Mucosa of rectum (tissue), 2 donors: ENCODE measurements at regions not wholly inside any gene's neighbourhood (a gene's known extent, or its start where the extent isn't known, plus 50 kb on each side); places are given as distances from the start of the nearest gene placed in this dataset.

ENCODE experiments used
- H3K27ac ChIP-seq, 2 donors: one replicate each; pipeline ENCODE4 v1.7.0; 2013; ENCODE audit warnings: inconsistent platforms in 2 of 2, low read depth in 2 of 2, low read length in 2 of 2
- H3K27me3 ChIP-seq, 2 donors: one replicate each; pipeline ENCODE4 v1.7.0; 2013; ENCODE audit warnings: low read length in 2 of 2; ENCODE audit not compliant: control insufficient read depth in 2 of 2, insufficient read depth in 2 of 2
- H3K36me3 ChIP-seq, 2 donors: one replicate each; pipeline ENCODE4 v1.7.0; 2013; ENCODE audit warnings: low read length in 2 of 2; ENCODE audit not compliant: control insufficient read depth in 2 of 2, insufficient read depth in 2 of 2
- H3K4me1 ChIP-seq, 2 donors: one replicate each; pipeline ENCODE4 v1.7.0; 2013; ENCODE audit warnings: low read length in 2 of 2, mild to moderate bottlenecking in 1 of 2; ENCODE audit not compliant: control insufficient read depth in 2 of 2, insufficient read depth in 2 of 2
- H3K4me3 ChIP-seq, 2 donors: one replicate each; pipeline ENCODE4 v1.7.0; 2013; ENCODE audit warnings: low read length in 2 of 2
- H3K9ac ChIP-seq, 2 donors: one replicate each; pipeline ENCODE4 v1.7.0; 2013; ENCODE audit warnings: low read length in 2 of 2, low read depth in 1 of 2, mild to moderate bottlenecking in 1 of 2
- H3K9me3 ChIP-seq, 2 donors: one replicate each; pipeline ENCODE4 v1.7.0; 2013; ENCODE audit warnings: low read length in 2 of 2; ENCODE audit not compliant: control insufficient read depth in 2 of 2
- donor health status: healthy.
- donor health status: Normal muscosa, but diverticular disease.

DNA sequence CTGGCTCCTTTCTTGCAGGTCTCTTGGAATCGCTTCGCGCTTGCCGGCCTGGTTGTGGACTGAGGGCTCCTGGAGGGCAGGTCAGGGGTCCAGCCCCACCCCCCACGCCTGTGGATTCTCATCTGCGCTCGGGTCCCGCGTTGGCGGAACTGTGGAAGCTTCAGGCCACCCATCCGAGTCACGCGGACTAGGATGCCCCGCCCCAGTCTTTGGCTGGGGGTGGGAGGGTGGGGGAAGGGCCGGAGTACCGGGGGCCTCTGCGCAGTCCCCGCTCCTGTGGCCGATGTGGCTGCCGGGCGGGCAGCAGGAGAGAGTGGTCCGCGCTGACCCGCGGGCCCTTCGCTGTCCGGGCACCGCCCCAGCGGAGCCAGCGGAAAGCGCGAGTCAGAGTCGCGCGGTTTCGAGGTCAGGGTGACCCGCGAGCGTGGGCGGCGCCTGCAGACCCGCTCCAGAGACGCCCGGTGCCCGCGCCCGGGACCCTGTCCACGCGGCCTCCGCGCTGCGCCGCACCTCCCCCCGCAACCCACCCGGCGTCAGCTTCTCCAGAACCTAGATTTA, 114.2 kb downstream of the KLF13 start:
- peaks cover 15 to 35% of the 10 kb centered on the region in 2 donors for H3K4me1 ChIP-seq
- H3K4me3 ChIP-seq = peak overlapping the region; percentile 59 to 61
- no peaks in the 10 kb centered on the region for H3K27me3 ChIP-seq
- H3K27ac ChIP-seq = peak overlapping the region; percentile 20 to 54
- no peaks in the 10 kb centered on the region for H3K9me3 ChIP-seq
- H3K36me3 ChIP-seq = no peaks in the 10 kb centered on the region
- peak overlapping the region; percentile 56 to 74 for H3K9ac ChIP-seq

DNA sequence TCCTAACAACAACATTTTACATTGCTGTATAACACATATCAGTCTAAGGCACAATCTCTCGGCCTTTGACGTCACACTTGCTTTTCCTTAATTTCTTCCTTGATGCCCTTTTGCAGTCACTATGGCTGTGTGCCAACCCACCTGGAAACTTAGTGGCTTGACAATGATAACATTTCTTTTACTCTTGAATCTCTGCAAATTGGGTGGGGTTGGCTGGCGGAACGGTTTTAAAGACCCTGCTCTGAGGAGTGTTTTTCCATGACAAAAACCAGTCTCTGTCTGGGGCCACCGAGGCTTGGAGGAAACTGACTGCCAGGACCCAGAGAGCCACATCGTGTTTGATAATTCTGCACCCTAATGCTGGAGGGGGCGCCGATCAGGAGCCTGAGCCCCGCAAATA, 115.6 kb downstream of the KLF13 start:
- no peak overlapping the region for H3K9ac ChIP-seq
- H3K4me1 ChIP-seq = peaks cover 12 to 31% of the 10 kb centered on the region in 2 donors
- peak overlapping the region; percentile 20 to 57 for H3K27ac ChIP-seq
- H3K36me3 ChIP-seq = no peaks in the 10 kb centered on the region
- no peaks in the 10 kb centered on the region for H3K9me3 ChIP-seq
- H3K4me3 ChIP-seq = no peak overlapping the region
- no peaks in the 10 kb centered on the region for H3K27me3 ChIP-seq

GRCh38 chr15:31442699-31443111, 116.1 kb downstream of the KLF13 start:
- H3K36me3 ChIP-seq = no peaks in the 10 kb centered on the region
- H3K27ac ChIP-seq = peak overlapping the region; percentile 20 to 57
- no peaks in the 10 kb centered on the region for H3K9me3 ChIP-seq
- peaks cover 10 to 30% of the 10 kb centered on the region in 2 donors for H3K4me1 ChIP-seq
- no peak overlapping the region for H3K4me3 ChIP-seq
- no peaks in the 10 kb centered on the region for H3K27me3 ChIP-seq
- H3K9ac ChIP-seq = no peak overlapping the region

GRCh38 chr15:31444844-31445243, 118.2 kb downstream of the KLF13 start:
- Histone ChIP-seq H3K4me3 (no peak overlapping the region), H3K27me3 (no peaks in the 10 kb centered on the region), H3K36me3 (no peaks in the 10 kb centered on the region), H3K9me3 (no peaks in the 10 kb centered on the region), H3K27ac (no peak overlapping the region), H3K4me1 (peaks cover 7 to 28% of the 10 kb centered on the region in 2 donors), H3K9ac (no peak overlapping the region)

DNA sequence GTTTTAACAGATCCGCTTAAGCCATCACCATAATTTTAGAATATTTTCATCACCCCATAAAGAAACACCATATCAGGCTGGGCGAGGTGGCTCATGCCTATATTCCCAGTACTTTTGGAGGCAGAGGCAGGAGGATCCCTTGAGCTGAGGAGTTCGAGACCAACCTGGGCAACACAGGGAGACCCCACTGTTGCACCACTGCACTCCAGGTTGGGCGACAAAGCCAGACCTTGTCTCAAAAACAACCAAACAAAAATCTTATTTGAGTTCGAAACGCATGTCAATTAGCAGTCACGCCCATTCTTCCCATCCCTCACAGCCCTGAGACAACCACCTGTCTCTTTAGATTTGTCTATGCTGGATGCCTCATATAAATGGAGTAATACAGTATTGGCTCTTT, 119.9 kb downstream of the KLF13 start:
- H3K9ac ChIP-seq = no peak overlapping the region
- no peaks in the 10 kb centered on the region for H3K27me3 ChIP-seq
- no peaks in the 10 kb centered on the region for H3K9me3 ChIP-seq
- H3K4me1 ChIP-seq = peaks cover 2 to 22% of the 10 kb centered on the region in 2 donors
- H3K4me3 ChIP-seq = no peak overlapping the region
- H3K36me3 ChIP-seq = no peaks in the 10 kb centered on the region
- H3K27ac ChIP-seq = no peak overlapping the region

GRCh38 chr15:31447931-31448634, 121.4 kb downstream of the KLF13 start:
- no peaks in the 10 kb centered on the region for H3K36me3 ChIP-seq
- H3K4me1 ChIP-seq = peaks cover 0 to 10% of the 10 kb centered on the region in 2 donors
- no peak overlapping the region for H3K9ac ChIP-seq
- no peaks in the 10 kb centered on the region for H3K9me3 ChIP-seq
- no peak overlapping the region for H3K27ac ChIP-seq
- H3K27me3 ChIP-seq = no peaks in the 10 kb centered on the region
- H3K4me3 ChIP-seq = no peak overlapping the region

- Histone ChIP-seq H3K9ac (no peak overlapping the region), H3K27me3 (no peaks in the 10 kb centered on the region), H3K4me3 (no peak overlapping the region), H3K36me3 (no peaks in the 10 kb centered on the region), H3K9me3 (no peaks in the 10 kb centered on the region), H3K27ac (no peak overlapping the region), H3K4me1 (peaks cover 0 to 9% of the 10 kb centered on the region in 2 donors)
Measured at GRCh38 chr15:31448635-31448979, 122.0 kb downstream of the KLF13 start.

- Histone ChIP-seq H3K27me3 (no peaks in the 10 kb centered on the region), H3K4me3 (no peak overlapping the region), H3K4me1 (peaks cover 0 to 3% of the 10 kb centered on the region in 2 donors), H3K9ac (no peak overlapping the region), H3K27ac (no peak overlapping the region), H3K9me3 (no peaks in the 10 kb centered on the region), H3K36me3 (no peaks in the 10 kb centered on the region)
Measured at GRCh38 chr15:31452595-31453557, 126.2 kb downstream of the KLF13 start.

- H3K9ac ChIP-seq = no peak overlapping the region
- H3K4me3 ChIP-seq = no peak overlapping the region
- H3K9me3 ChIP-seq = no peaks in the 10 kb centered on the region
- H3K27me3 ChIP-seq = no peaks in the 10 kb centered on the region
- no peaks in the 10 kb centered on the region for H3K36me3 ChIP-seq
- peaks cover 0 to 4% of the 10 kb centered on the region in 2 donors for H3K4me1 ChIP-seq
- no peak overlapping the region for H3K27ac ChIP-seq
Measured at GRCh38 chr15:31453558-31454318, 127.1 kb downstream of the KLF13 start.
